GM18868 (cell line): ENCODE measurements at regions not wholly inside any gene's neighbourhood (a gene's known extent, or its start where the extent isn't known, plus 50 kb on each side); places are given as distances from the start of the nearest gene placed in this dataset.
"Not testable (repeated sequence)": the region's sequence is repeated elsewhere in the genome, so short reads cannot be mapped to it uniquely, and the experiment has no call there.

Experiments used
- ATAC-seq: cut with Tn5 transposase; IDR thresholded peaks from one replicate; pipeline ENCODE4 v1.9.1; 2021; ENCODE audit warnings: mild to moderate bottlenecking, moderate library complexity; ENCODE audit not compliant: unreplicated experiment

- ATAC-seq = no peak
Measured at GRCh38 chr9:71514344-71514975, 253.9 kb downstream of the CEMIP2 start.

- no peak for ATAC-seq
Measured at GRCh38 chr9:71509054-71509453, 259.3 kb downstream of the CEMIP2 start.

- not testable (repeated sequence) for ATAC-seq
Measured at GRCh38 chr9:71508141-71508540, 260.2 kb downstream of the CEMIP2 start.

- ATAC-seq = no peak
Measured at GRCh38 chr9:71506821-71507220, 261.5 kb downstream of the CEMIP2 start.

GRCh38 chr9:71504636-71505035 is 263.7 kb downstream of the CEMIP2 start:
- no peak for ATAC-seq

GRCh38 chr9:71498691-71499090 is 269.6 kb downstream of the CEMIP2 start:
- ATAC-seq = no peak

GRCh38 chr9:71490810-71491209 is 277.5 kb downstream of the CEMIP2 start:
- peak; percentile 66 for ATAC-seq

GRCh38 chr9:71487061-71487460 is 281.3 kb downstream of the CEMIP2 start:
- no peak for ATAC-seq

GRCh38 chr9:71485326-71485725 is 283.0 kb downstream of the CEMIP2 start:
- ATAC-seq = no peak

- peak; percentile 55 for ATAC-seq
Measured at GRCh38 chr9:71483436-71483835, 284.9 kb downstream of the CEMIP2 start.

- no peak for ATAC-seq
Measured at GRCh38 chr9:71479621-71480020, 288.7 kb downstream of the CEMIP2 start.

GRCh38 chr9:71472400-71472799 is 295.9 kb downstream of the CEMIP2 start:
- ATAC-seq = no peak

- ATAC-seq = no peak
Measured at GRCh38 chr9:71465392-71465791, 302.9 kb downstream of the CEMIP2 start.

GRCh38 chr9:71459082-71459481 is 309.2 kb downstream of the CEMIP2 start:
- ATAC-seq = no peak

GRCh38 chr9:71446473-71447411 is 321.6 kb downstream of the CEMIP2 start:
- peak; percentile 92 for ATAC-seq

GRCh38 chr9:71446106-71446472 is 322.2 kb downstream of the CEMIP2 start:
- peak; percentile 5 for ATAC-seq

- ATAC-seq = no peak
Measured at GRCh38 chr9:71442937-71443336, 321.5 kb upstream of the TRPM3 start.

GRCh38 chr9:71441266-71441665 is 319.8 kb upstream of the TRPM3 start:
- no peak for ATAC-seq

GRCh38 chr9:71431931-71432330 is 310.5 kb upstream of the TRPM3 start:
- no peak for ATAC-seq

GRCh38 chr9:71407341-71407740 is 285.9 kb upstream of the TRPM3 start:
- not testable (repeated sequence) for ATAC-seq

- no peak for ATAC-seq
Measured at GRCh38 chr9:71403106-71403505, 281.7 kb upstream of the TRPM3 start.

- no peak for ATAC-seq
Measured at GRCh38 chr9:71393005-71393404, 271.6 kb upstream of the TRPM3 start.
